WERI-Rb-1 (cell line): ENCODE measurements at regions not wholly inside any gene's neighbourhood (a gene's known extent, or its start where the extent isn't known, plus 50 kb on each side); places are given as distances from the start of the nearest gene placed in this dataset.

Experiments used
- DNase-seq: peaks from one replicate; pipeline ENCODE4 v3.0.0-alpha.2; 2020
- H3K27ac ChIP-seq: fragments of 250-450 bp; sonication (Bioruptor Pico); 2 replicates; pipeline ENCODE4 v1.5.1; 2020; ENCODE audit warnings: mild to moderate bottlenecking, moderate library complexity
- H3K27me3 ChIP-seq: fragments of 250-450 bp; sonication (Bioruptor Pico); 2 replicates; pipeline ENCODE4 v1.5.1; 2021; ENCODE audit warnings: mild to moderate bottlenecking, low read depth, moderate library complexity; ENCODE audit not compliant: insufficient read depth, severe bottlenecking
- H3K36me3 ChIP-seq: fragments of 250-450 bp; sonication (Bioruptor Pico); 2 replicates; pipeline ENCODE4 v1.5.1; 2020; ENCODE audit warnings: mild to moderate bottlenecking, moderate library complexity
- H3K4me3 ChIP-seq: 2 replicates; pipeline ENCODE4 v1.5.1; 2011; ENCODE audit warnings: low read depth, mild to moderate bottlenecking, control low read depth, low read length
- H3K9me3 ChIP-seq: fragments of 250-450 bp; sonication (Bioruptor Pico); 2 replicates; pipeline ENCODE4 v1.5.1; 2021; ENCODE audit warnings: mild to moderate bottlenecking, moderate library complexity; ENCODE audit not compliant: severe bottlenecking
- CTCF ChIP-seq: IDR thresholded peaks from 2 replicates; pipeline ENCODE4 v1.5.1; 2011; ENCODE audit warnings: low read depth, mild to moderate bottlenecking, control low read depth, inconsistent platforms, low read length

- Histone ChIP-seq H3K27me3 (no peaks in the 10 kb centered on the region), H3K27ac (no peak overlapping the region), H3K4me3 (no peak overlapping the region)
Observed at GRCh38 chr10:129415215-129416140, 51.6 kb upstream of the MGMT start.

GRCh38 chr10:129416155-129416554 is 50.9 kb upstream of the MGMT start:
- Histone ChIP-seq H3K4me3 (no peak overlapping the region), H3K36me3 (no peaks in the 10 kb centered on the region), H3K27ac (no peak overlapping the region), H3K9me3 (no peaks in the 10 kb centered on the region), H3K27me3 (no peaks in the 10 kb centered on the region)
- no peak for DNase-seq
- no peak for TF ChIP-seq CTCF

More at GRCh38 chr10:129415215-129416140, 51.6 kb upstream of the MGMT start:
- no peak for DNase-seq
- no peaks in the 10 kb centered on the region for H3K36me3 ChIP-seq
- no peak for TF ChIP-seq CTCF
- no peaks in the 10 kb centered on the region for H3K9me3 ChIP-seq

- TF ChIP-seq CTCF, result no peak
Observed at GRCh38 chr10:129416956-129417765, 49.9 kb upstream of the MGMT start.

More at GRCh38 chr10:129416956-129417765, 49.9 kb upstream of the MGMT start:
- Histone ChIP-seq H3K9me3 (no peaks in the 10 kb centered on the region), H3K27me3 (no peaks in the 10 kb centered on the region), H3K27ac (no peak overlapping the region), H3K4me3 (no peak overlapping the region), H3K36me3 (no peaks in the 10 kb centered on the region)
- DNase-seq, result no peak
